ENCODE measurements at regions not wholly inside any gene's neighbourhood (a gene's known extent, or its start where the extent isn't known, plus 50 kb on each side); places are given as distances from the start of the nearest gene placed in this dataset.
"Not testable (repeated sequence)": the region's sequence is repeated elsewhere in the genome, so short reads cannot be mapped to it uniquely, and the experiment has no call there.

DNA sequence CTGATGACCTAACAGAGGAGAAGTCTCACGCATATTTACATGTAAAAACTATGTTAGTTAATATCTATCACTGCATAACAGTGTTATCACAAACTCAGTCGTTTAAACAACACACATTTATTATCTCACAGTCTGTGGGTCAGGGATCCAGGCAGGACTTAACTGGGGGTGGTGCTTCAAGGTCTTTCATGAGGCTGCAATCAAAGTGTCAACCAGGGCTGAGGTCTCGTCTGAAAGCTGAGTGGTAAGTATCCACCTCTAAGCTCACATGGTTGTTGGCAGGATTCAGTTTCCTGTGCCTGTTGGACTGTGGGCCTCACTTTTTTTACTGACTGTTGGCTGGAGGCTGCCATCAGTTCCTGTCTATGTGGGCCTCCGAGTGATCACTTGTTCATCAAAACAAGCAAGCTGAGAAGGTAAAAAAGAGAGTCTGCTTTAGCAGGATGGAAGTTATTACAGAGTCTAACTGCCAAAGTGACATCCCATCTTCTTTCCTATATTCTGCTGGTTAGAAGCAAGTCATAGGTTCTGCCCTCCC lies 188.6 kb downstream of the CARTPT start:
- DNase-seq: no peak

DNA sequence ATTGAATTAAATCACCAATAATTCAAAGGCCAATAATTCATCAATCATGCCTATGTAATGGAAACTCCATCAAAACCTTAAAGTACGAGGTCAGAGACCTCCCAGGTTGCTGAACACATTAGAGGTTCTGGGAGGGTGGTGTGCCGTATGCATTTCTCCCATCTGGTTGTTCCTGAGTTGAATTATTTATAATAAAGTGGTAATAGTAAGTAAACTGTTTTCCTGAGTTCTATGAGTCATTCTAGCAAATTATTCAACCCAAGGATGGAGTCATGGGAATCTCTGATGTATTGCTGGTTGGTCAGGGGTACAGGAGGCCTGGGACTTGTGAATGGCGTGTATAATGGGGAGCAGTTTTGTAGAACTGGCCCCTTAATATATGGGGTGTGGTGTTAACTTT lies 191.7 kb downstream of the CARTPT start:
- no peak for DNase-seq

GRCh38 chr5:71912021-71912420 lies 192.9 kb downstream of the CARTPT start:
- DNase-seq: no peak

DNA sequence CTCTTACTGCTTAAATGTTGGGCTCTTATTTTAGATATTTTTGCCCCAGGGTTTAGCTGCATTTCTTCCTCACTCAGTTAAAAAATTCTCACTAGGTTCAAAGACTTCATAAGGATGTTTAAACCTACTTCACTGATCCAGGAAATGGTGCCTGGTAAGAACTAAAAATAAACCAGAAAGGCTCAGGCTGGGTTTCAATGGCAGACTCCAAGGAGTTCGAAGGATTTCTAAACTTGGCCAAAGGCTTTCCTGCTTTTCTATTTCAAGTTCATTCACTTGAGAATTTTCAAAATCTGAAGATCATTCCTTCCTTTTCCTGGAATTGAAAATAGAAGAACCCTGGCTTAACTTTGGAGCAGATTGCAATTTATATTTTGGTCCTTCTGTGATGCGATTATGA lies 193.0 kb upstream of the MAP1B start:
- no peak for DNase-seq

GRCh38 chr5:71922584-71923106 lies 184.6 kb upstream of the MAP1B start:
- no peak for DNase-seq

GRCh38 chr5:71923755-71924154 lies 183.5 kb upstream of the MAP1B start:
- no peak for DNase-seq

DNA sequence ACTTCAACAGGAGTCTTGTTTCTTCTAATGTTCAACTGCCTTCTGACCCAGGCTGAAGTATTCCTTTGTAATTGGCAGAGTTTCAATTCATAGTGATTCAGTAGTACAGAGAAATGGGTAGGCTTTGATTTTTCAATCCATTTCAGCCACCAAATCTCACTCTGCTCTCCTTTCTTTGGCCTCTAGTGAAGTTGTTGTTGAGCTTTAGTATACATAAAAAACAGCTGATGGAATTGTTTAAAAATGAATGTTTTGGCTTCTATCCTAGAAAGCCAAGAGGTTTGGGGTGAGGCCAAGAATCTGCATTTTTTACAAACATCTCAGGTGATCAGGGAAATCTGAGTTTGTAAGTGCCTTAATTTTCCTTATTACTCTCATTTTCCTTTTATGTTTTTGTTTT lies 182.9 kb upstream of the MAP1B start:
- no peak for DNase-seq

DNA sequence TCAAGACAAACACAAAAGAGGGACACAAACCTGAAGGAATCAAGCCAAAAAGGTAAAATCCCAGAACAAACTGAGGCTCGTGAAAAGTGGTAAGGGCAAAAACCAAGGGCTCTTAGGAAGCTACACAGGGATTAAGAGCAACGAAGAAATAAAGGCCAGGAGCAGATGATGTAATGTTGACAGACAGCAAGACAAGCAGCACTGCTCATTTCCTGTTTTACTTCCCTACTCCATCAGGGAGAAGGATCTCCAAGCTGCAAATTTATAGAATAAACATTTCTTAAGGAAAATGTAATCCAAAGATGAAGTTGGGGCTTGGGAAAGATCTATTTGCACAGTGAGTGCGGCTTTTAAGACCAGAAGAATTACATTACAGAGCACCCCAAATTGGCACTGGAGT lies 182.3 kb upstream of the MAP1B start:
- no peak for DNase-seq

DNA sequence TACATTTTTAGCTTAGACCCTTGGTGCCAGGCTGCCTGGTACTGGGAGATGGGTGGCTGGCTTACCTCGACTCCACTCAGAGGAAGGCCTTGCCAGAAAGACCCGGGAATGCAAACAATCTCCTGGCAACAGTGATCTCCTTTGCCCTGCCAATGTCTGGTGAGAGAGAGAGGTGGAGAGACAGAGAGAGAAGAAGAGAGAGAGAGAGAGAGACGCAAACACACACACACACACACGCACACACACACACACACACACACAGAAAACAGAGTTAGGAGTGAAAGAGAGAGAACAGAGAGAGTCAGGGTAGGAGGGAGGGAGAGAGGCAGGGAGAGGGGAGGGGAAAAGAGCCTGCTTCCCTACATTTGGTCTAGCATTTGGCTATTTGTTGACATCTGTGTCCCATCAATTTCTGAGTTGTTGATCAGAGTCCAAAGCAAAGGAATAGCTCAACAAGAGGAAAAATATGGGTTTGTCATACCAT lies 181.6 kb upstream of the MAP1B start:
- no peak for DNase-seq

- no peak for DNase-seq
These were observed 178.3 kb upstream of the MAP1B start for GRCh38 chr5:71929003-71929402.

- DNase-seq: not testable (repeated sequence)
These were observed 176.7 kb upstream of the MAP1B start for GRCh38 chr5:71930554-71930953.

- DNase-seq: no peak
These were observed 175.1 kb upstream of the MAP1B start for GRCh38 chr5:71932131-71932654.

GRCh38 chr5:71932655-71933338 lies 174.5 kb upstream of the MAP1B start:
- DNase-seq: peak; percentile 80

- no peak for DNase-seq
These were observed 173.0 kb upstream of the MAP1B start for GRCh38 chr5:71934322-71934721.

DNA sequence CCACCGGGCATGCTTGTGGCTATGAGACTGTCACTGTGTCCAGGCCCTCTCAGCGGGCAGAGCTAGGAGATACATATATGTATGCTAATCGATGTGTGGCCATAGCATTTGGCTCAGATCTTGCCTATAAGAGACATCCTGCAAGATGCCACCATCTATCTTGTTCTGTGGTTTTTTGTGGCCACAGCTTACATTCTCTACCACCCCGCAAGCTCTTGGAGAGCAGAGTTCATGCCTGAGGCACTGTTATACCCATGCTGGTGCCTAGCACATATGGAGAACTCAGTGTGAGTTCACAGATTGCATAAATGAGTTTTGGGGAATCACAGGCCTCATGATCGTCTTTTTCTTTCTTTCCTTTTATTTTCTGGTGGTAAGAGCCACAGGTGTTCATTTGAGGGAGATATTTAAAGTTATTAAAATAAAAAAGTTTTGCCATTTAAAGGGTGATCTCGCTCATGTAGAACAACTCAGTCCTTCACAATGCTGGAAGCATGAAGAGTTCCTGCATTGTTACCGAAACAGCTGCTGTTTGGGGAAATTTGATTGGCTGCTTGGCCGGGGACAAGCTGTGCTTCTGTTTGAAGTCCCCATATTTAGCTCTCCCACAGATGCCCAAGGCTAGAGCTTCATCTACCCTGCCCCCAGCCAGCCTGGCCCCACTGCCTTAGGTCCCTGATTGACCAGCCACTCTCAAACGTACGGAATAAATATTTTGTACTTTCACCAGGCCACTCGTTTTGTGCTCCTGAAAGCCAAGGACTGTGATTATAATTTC lies 169.2 kb upstream of the MAP1B start:
- peak; percentile 61 for DNase-seq

DNA sequence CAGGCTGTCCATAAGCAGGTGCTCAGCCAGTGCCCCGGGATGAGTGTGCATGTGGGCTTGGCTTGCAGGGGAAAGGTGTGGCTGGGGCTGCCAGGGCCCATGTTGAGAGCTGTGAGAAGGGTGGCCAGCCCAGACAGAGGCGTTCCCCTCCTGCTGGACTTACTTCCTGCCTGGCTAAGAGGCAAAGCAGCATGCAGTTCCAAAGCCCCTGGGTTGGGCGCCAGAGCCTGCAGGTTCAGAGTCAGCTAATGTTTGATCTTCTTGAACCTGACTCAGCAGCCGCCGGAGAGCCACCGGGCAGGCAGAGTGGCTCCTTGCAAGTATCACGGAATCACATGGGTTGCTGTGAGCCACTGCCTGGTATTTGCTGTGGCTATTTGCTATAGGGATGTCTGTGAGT lies 168.4 kb upstream of the MAP1B start:
- no peak for DNase-seq

DNA sequence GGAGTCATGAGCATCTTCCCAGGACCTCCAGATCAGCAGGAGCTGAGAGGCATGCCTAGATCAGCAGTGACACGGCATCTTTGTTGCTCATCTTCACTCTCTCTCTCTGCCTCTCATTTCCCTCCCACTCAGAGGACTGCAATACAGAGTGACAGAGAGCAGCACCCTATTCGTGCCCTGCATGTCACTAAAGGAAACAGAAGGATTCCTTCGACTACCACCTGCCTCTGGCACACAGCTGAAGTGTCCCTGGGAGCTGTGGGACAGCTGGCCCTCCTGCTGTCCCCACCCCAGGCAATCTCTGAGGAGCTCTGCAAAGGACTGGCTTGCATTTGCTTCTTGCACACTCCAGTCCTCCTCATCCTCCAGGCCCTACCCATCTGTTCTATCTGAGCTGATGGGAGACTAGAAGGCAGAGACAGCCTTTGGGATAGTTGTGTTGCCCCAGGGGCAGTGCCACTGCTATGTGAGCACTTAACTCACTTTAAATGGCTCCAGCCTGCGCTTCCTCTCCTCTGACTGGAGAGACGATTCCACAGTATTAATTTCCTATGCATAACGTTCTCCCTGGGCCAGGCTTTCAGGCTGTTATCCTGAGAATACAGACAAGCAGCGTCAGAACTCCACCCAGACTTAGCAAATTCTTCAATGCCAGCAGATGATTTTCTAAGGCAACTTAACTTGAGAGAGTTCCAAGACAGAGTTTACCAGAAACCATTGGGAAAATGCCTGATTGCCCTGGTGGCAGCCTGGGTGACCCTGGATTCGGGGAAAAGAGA lies 167.6 kb upstream of the MAP1B start:
- peak; percentile 67 for DNase-seq

- no peak for DNase-seq
These were observed 163.4 kb upstream of the MAP1B start for GRCh38 chr5:71943874-71944273.

DNA sequence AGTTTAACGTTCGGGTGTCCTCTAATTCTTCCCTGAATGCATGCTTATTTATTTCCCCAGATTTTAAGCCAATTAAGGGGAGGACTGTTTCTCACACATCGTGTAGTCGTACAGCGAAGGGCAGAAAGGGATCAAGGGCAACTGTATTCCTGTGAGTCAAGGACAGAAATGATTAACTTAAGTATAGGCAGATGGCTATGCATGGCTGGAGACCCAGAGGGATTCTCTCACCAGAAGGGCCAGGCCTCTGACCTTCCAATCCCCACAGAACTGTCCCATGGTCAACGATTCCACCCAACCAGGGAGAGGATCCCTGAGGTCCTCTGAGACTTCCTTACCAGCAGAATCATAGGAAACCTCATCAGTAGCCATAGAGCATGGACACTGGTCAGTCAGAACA lies 161.8 kb upstream of the MAP1B start:
- DNase-seq: no peak

GRCh38 chr5:71946343-71947030 lies 160.8 kb upstream of the MAP1B start:
- DNase-seq: no peak

- DNase-seq: no peak
These were observed 159.1 kb upstream of the MAP1B start for GRCh38 chr5:71948206-71948605.

GRCh38 chr5:71949772-71950171 lies 157.5 kb upstream of the MAP1B start:
- no peak for DNase-seq
